ENCODE measurements at regions not wholly inside any gene's neighbourhood (a gene's known extent, or its start where the extent isn't known, plus 50 kb on each side); places are given as distances from the start of the nearest gene placed in this dataset.

GRCh38 chr2:215670396-215670795, 234.5 kb upstream of the FN1 start:
- TF ChIP-seq CTCF (IDR thresholded peaks at IDR 0.05) (no peak), POLR2A (IDR thresholded peaks at IDR 0.05) (no peak)
